Endodermal cell (in vitro differentiated cells): ENCODE measurements at regions not wholly inside any gene's neighbourhood (a gene's known extent, or its start where the extent isn't known, plus 50 kb on each side); places are given as distances from the start of the nearest gene placed in this dataset.

Source experiments
- DNase-seq: peaks from one replicate; pipeline ENCODE4 v3.0.0-alpha.2; 2017
- H3K27ac ChIP-seq: 2 replicates; pipeline ENCODE4 v1.5.1; 2013; ENCODE audit warnings: mild to moderate bottlenecking, low read depth, low read length, moderate library complexity
- H3K27me3 ChIP-seq: 2 replicates; pipeline ENCODE4 v1.6.1; 2013; ENCODE audit warnings: mild to moderate bottlenecking, low read length, moderate library complexity; ENCODE audit not compliant: insufficient read depth, control insufficient read depth, poor library complexity, severe bottlenecking
- H3K36me3 ChIP-seq: 2 replicates; pipeline ENCODE4 v1.7.0; 2013; ENCODE audit warnings: mild to moderate bottlenecking, low read length, moderate library complexity; ENCODE audit not compliant: control insufficient read depth, insufficient read depth
- H3K4me1 ChIP-seq: one replicate; pipeline ENCODE4 v1.7.0; 2013; ENCODE audit warnings: low read length; ENCODE audit not compliant: control insufficient read depth, insufficient read depth
- H3K4me3 ChIP-seq: 2 replicates; pipeline ENCODE4 v1.5.1; 2013; ENCODE audit warnings: mild to moderate bottlenecking, low read length, moderate library complexity
- H3K9ac ChIP-seq: 2 replicates; pipeline ENCODE4 v1.6.1; 2013; ENCODE audit warnings: mild to moderate bottlenecking, low read length, moderate library complexity; ENCODE audit not compliant: poor library complexity, severe bottlenecking; ENCODE audit errors: extremely low read depth
- H3K9me3 ChIP-seq: 2 replicates; pipeline ENCODE4 v1.6.1; 2013; ENCODE audit warnings: mild to moderate bottlenecking, low read length, moderate library complexity; ENCODE audit not compliant: control insufficient read depth
- H3K27ac Mint-ChIP-seq: 2 replicates; pipeline ENCODE4 v1.8.0; 2020; ENCODE audit warnings: mixed read lengths
- H3K27me3 Mint-ChIP-seq: 2 replicates; pipeline ENCODE4 v1.8.0; 2021; ENCODE audit warnings: mild to moderate bottlenecking, mixed read lengths; ENCODE audit not compliant: insufficient read depth
- H3K36me3 Mint-ChIP-seq: 2 replicates; pipeline ENCODE4 v1.8.0; 2020; ENCODE audit warnings: low read depth, mixed read lengths
- H3K4me1 Mint-ChIP-seq: 2 replicates; pipeline ENCODE4 v1.8.0; 2020; ENCODE audit warnings: mixed read lengths
- H3K4me3 Mint-ChIP-seq: 2 replicates; pipeline ENCODE4 v1.8.0; 2020; ENCODE audit warnings: mild to moderate bottlenecking, moderate library complexity, mixed read lengths
- H3K9me3 Mint-ChIP-seq: 2 replicates; pipeline ENCODE4 v1.8.0; 2020; ENCODE audit warnings: mild to moderate bottlenecking, mixed read lengths
- WGBS, 2 experiments: methylation state at CpG; one replicate each; pipeline versions ENCODE4 v1.1.5 to v1.1.7; 2013; ENCODE audit warnings: missing lambda C conversion rate in 2 of 2, mixed read lengths in 1 of 2; ENCODE audit not compliant: insufficient coverage in 1 of 2, insufficient read length in 1 of 2; 5-methylcytosine and 5-hydroxymethylcytosine counted together
- TF ChIP-seq, protein P1 (sequence below): fragments of 200-600 bp; sonication (generic); conservative IDR thresholded peaks from 2 replicates; pipeline ENCODE4 v1.5.0; 2021; ENCODE audit warnings: antibody characterized with exemption, mild to moderate bottlenecking

DNA sequence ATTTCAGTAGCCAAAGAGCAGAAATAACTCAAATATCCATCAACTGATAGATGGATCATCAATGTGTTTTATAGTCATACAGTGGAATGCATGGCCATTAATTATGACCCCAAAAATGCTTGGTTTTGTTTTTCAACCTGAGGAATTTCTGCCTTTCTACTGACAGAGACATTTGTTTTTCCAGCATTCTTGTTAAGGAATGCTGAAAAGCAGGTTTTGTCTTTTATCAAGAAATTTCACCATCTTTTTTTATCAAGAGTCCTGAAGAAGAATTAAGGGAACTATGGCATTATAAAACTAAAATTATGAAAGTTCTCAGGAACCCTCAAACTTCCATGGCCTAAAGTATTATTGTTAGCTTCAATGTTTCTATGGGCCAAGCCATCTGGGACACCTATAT lies 153.4 kb upstream of the THSD7A start:
- Histone ChIP-seq H3K36me3 (no peaks in the 10 kb centered on the region), H3K4me3 (no peak overlapping the region), H3K27ac (no peak overlapping the region), H3K27me3 (no peaks in the 10 kb centered on the region), H3K9me3 (peaks cover 15% of the 10 kb centered on the region), H3K4me1 (no peaks in the 10 kb centered on the region), H3K9ac (no peak overlapping the region)
- Mint-ChIP-seq H3K9me3 (peaks cover 23% of the 10 kb centered on the region), H3K4me3 (no peak overlapping the region), H3K27me3 (no peaks in the 10 kb centered on the region), H3K27ac (no peak overlapping the region), H3K36me3 (no peaks in the 10 kb centered on the region), H3K4me1 (no peaks in the 10 kb centered on the region)
- TF ChIP-seq, protein P1, sequence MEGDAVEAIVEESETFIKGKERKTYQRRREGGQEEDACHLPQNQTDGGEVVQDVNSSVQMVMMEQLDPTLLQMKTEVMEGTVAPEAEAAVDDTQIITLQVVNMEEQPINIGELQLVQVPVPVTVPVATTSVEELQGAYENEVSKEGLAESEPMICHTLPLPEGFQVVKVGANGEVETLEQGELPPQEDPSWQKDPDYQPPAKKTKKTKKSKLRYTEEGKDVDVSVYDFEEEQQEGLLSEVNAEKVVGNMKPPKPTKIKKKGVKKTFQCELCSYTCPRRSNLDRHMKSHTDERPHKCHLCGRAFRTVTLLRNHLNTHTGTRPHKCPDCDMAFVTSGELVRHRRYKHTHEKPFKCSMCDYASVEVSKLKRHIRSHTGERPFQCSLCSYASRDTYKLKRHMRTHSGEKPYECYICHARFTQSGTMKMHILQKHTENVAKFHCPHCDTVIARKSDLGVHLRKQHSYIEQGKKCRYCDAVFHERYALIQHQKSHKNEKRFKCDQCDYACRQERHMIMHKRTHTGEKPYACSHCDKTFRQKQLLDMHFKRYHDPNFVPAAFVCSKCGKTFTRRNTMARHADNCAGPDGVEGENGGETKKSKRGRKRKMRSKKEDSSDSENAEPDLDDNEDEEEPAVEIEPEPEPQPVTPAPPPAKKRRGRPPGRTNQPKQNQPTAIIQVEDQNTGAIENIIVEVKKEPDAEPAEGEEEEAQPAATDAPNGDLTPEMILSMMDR = no peak
- no peak for DNase-seq

DNA sequence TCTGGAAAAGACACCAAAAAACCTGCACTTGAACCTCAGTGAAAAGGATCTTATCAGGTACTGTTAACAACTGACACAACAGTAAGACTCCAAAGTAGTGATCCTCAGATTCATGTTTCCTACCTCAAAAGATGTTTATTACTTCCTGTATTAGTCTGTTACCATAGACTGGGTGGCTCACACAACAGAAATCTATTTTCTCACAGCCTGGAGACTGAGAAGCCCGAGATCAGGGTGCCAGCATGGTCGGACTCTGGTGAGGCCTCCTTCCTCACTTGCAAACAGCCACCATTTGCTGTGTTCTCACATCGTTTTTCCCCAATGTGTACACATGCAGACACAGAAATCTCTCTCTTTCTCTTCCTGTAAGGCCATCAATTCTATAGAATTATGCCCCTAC lies 154.0 kb upstream of the THSD7A start:
- no peak overlapping the region for H3K4me3 ChIP-seq
- Mint-ChIP-seq H3K9me3 (peaks cover 23% of the 10 kb centered on the region), H3K36me3 (no peaks in the 10 kb centered on the region), H3K4me1 (no peaks in the 10 kb centered on the region), H3K27ac (no peak overlapping the region), H3K27me3 (no peaks in the 10 kb centered on the region), H3K4me3 (no peak overlapping the region)
- H3K4me1 ChIP-seq = no peaks in the 10 kb centered on the region
- WGBS, 2 experiments = 86 to 88% methylated on average over 1 to 3 of the region's 3 CpGs
- DNase-seq = no peak
- no peak overlapping the region for H3K9ac ChIP-seq
- H3K27ac ChIP-seq = no peak overlapping the region
- TF ChIP-seq, protein P1 = no peak
- H3K9me3 ChIP-seq = peaks cover 15% of the 10 kb centered on the region
- no peaks in the 10 kb centered on the region for H3K27me3 ChIP-seq
- H3K36me3 ChIP-seq = no peaks in the 10 kb centered on the region

DNA sequence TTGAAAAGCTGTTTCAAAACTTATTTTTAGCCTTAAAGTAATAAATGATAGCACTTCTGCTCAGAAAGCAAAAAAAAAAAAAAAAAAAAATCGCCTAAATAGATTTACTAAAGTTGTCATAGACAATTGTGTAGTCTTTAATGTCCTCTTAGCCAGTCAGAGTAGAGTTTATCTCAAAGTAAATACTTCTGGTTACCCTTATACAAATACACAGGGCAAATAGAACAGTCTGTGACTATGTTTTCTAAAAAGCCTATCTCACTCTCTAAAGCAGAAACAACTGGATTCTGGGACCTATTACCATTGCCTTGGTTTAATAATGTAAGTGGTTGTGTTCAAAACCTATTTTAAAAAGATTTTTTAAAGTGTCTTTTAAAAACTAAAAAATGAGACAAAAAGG lies 156.2 kb upstream of the THSD7A start:
- H3K27me3 Mint-ChIP-seq = no peaks in the 10 kb centered on the region
- TF ChIP-seq, protein P1 = no peak
- no peaks in the 10 kb centered on the region for H3K4me1 Mint-ChIP-seq

More for the DNA sequence above, 156.2 kb upstream of the THSD7A start:
- no peaks in the 10 kb centered on the region for H3K27me3 ChIP-seq
- no peak overlapping the region for H3K4me3 ChIP-seq
- H3K4me3 Mint-ChIP-seq = no peak overlapping the region
- H3K9me3 Mint-ChIP-seq = peaks cover 18% of the 10 kb centered on the region
- H3K9me3 ChIP-seq = peaks cover 10% of the 10 kb centered on the region
- no CpG with 5 or more reads among the region's 1 CpG for WGBS, 2 experiments
- H3K4me1 ChIP-seq = no peaks in the 10 kb centered on the region
- no peaks in the 10 kb centered on the region for H3K36me3 Mint-ChIP-seq
- H3K27ac ChIP-seq = no peak overlapping the region
- DNase-seq = no peak
- H3K36me3 ChIP-seq = no peaks in the 10 kb centered on the region
- H3K27ac Mint-ChIP-seq = no peak overlapping the region
- H3K9ac ChIP-seq = no peak overlapping the region
